ENCODE measurements at regions not wholly inside any gene's neighbourhood (a gene's known extent, or its start where the extent isn't known, plus 50 kb on each side); places are given as distances from the start of the nearest gene placed in this dataset.

GRCh38 chr1:201763455-201764140 is 65.4 kb upstream of the IPO9 start:
- H3K4me3 ChIP-seq (ENCODE audit: extremely low read depth in 1 of 4, insufficient read depth in 2 of 4, low read depth in 3 of 4, low read length in 4 of 4), result no peak overlapping the region
- no peaks in the 10 kb centered on the region for H3K9me3 ChIP-seq (ENCODE audit: insufficient read depth in 2 of 2, low read depth in 1 of 2, low read length in 1 of 2)
- H3K23ac ChIP-seq (ENCODE audit: insufficient read length), result no peak overlapping the region
- H2BK20ac ChIP-seq (ENCODE audit: low read length), result no peak overlapping the region
- no peaks in the 10 kb centered on the region for H3K36me3 ChIP-seq (ENCODE audit: control insufficient read depth in 2 of 4, insufficient read depth in 4 of 4, low read length in 3 of 4)
- no peak overlapping the region for H2BK120ac ChIP-seq (replicated peaks; ENCODE audit: low read depth, low read length)
- H4K8ac ChIP-seq (ENCODE audit: extremely low read depth, insufficient read depth, low read length), result no peak overlapping the region
- no peak overlapping the region for H3K56ac ChIP-seq (replicated peaks; ENCODE audit: insufficient read length, low read depth, low read length)
- H2AFZ ChIP-seq (ENCODE audit: low read length), result no peak overlapping the region
- no peak overlapping the region for H2BK15ac ChIP-seq (ENCODE audit: low read length)
- CTCF ChIA-PET (ENCODE audit: partially characterized antibody), result interaction anchor here (0.5 to 2.3 kb wide), 11 partner anchors 8 to 251 kb away, joined by 3 to 10 read pairs (median 5); no protein-coding TSS in a partner anchor
- POLR2A ChIA-PET (ENCODE audit: partially characterized antibody), result interaction anchor here (0.9 to 1.5 kb wide), 3 partner anchors 12 to 29 kb away, joined by 3 to 4 read pairs (median 3); no protein-coding TSS in a partner anchor
- H4K91ac ChIP-seq (replicated peaks; ENCODE audit: insufficient read length, low read length), result no peak overlapping the region
- H3K27me3 ChIP-seq (replicated peaks in 1 of 4; ENCODE audit: control insufficient read depth in 3 of 4, extremely low read depth in 1 of 4, insufficient read depth in 3 of 4, low read length in 3 of 4), result no peaks in the 10 kb centered on the region
- H3K4me2 ChIP-seq (ENCODE audit: insufficient read depth in 1 of 2, low read depth in 2 of 2, low read length in 2 of 2), result no peak overlapping the region
- peaks cover 0 to 11% (median 3%) of the 10 kb centered on the region in 4 experiments; a peak in 4 of 7 replicates for H3K4me1 ChIP-seq (replicated peaks in 1 of 4; ENCODE audit: control insufficient read depth in 3 of 4, insufficient read depth in 4 of 4, low read length in 3 of 4)
- peaks cover 0 to 38% of the 10 kb centered on the region in 2 experiments; a peak in 3 of 4 replicates for H3K79me2 ChIP-seq (ENCODE audit: control insufficient read depth in 1 of 2, insufficient read depth in 2 of 2, low read length in 2 of 2)
- no peak overlapping the region for H2AK5ac ChIP-seq (ENCODE audit: low read depth, low read length)
- no peak overlapping the region for H3K18ac ChIP-seq (ENCODE audit: extremely low read depth, low read length)
- H2BK5ac ChIP-seq (ENCODE audit: low read depth, low read length), result no peak overlapping the region
- no peak overlapping the region for H4K5ac ChIP-seq (ENCODE audit: insufficient read length, low read depth, low read length)
- TF ChIP-seq ATF2 (IDR thresholded peaks at IDR 0.05; ENCODE audit: low read length) (no peak), BACH1 (IDR thresholded peaks at IDR 0.05; ENCODE audit: low read length) (0 out of 2 replicates have a peak, but pooled peaks have one; percentile 32), PHF8 (conservative IDR thresholded peaks at IDR 0.05; ENCODE audit: low read depth, low read length) (no peak), KDM5A (IDR thresholded peaks at IDR 0.05; ENCODE audit: low read length) (no peak), MAFK (IDR thresholded peaks at IDR 0.05; ENCODE audit: low read depth, low read length) (peak; percentile 64; the same call in 1 of the 2 replicates)
- peaks cover 5% of the 10 kb centered on the region; the same call in 1 of the 2 replicates for H3K79me1 ChIP-seq (ENCODE audit: low read depth, low read length)
- no peak overlapping the region for H3K9ac ChIP-seq (replicated peaks in 1 of 4; ENCODE audit: extremely low read depth in 1 of 4, low read depth in 3 of 4, low read length in 3 of 4)
- no peak overlapping the region for H2BK12ac ChIP-seq (ENCODE audit: low read depth, low read length)
- H3K14ac ChIP-seq (ENCODE audit: insufficient read length), result no peak overlapping the region
- no peak for DNase-seq (ENCODE audit: low read depth in 1 of 2, low spot score in 2 of 2)
- WGBS, 2 experiments (ENCODE audit: extremely low coverage in 1 of 2, insufficient coverage in 1 of 2, insufficient read length in 1 of 2, insufficient replicate concordance in 2 of 2, low coverage in 1 of 2, low lambda C conversion rate in 2 of 2, missing lambda C conversion rate in 1 of 2), result 78% methylated on average over 7 of the region's 7 CpGs; no CpG with 5 or more reads in 1 of the 2 experiments
- H3K4ac ChIP-seq (replicated peaks; ENCODE audit: insufficient read length, low read depth, low read length), result no peak overlapping the region
- no peak overlapping the region for H3K27ac ChIP-seq (ENCODE audit: low read depth, low read length)
- H3K23me2 ChIP-seq (ENCODE audit: low read depth, low read length), result no peaks in the 10 kb centered on the region
- FAIRE-seq, result no peak
- H4K20me1 ChIP-seq (replicated peaks in 1 of 2; ENCODE audit: control insufficient read depth in 1 of 2, insufficient read depth in 2 of 2, low read length in 2 of 2), result no peaks in the 10 kb centered on the region

Data from H1 (cell line).